SH-SY5Y (cell line): ENCODE measurements at regions not wholly inside any gene's neighbourhood (a gene's known extent, or its start where the extent isn't known, plus 50 kb on each side); places are given as distances from the start of the nearest gene placed in this dataset.

Experiments
- GATA2 ChIP-seq: IDR thresholded peaks from 2 replicates; pipeline ENCODE4 v1.6.1; 2011; ENCODE audit warnings: mild to moderate bottlenecking, low read depth, low read length
- GATA3 ChIP-seq: IDR thresholded peaks from 2 replicates; pipeline ENCODE4 v1.6.1; 2011; ENCODE audit warnings: low read depth, mild to moderate bottlenecking, low read length, moderate library complexity

DNA sequence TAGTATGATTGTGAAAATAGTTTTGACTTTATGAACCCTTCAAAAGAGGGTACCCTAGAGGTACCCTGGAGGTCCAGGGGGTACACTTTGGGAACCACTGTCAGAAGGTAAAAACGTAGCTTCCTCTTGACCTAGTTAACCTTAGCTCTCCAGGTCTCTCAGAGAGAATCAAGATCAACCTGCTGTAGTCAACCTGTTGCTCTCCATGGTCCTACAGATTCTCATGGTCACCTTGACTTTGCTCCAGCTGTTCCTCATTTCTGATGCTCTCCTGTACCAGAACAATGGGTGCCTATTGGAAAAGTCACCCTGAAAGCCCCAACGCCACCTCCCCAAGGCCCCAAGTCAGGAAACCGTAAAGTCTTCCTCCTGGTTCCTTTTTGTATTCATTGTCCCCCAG, 294.4 kb upstream of the CDH4 start:
- TF ChIP-seq GATA3 (no peak), GATA2 (no peak)
